ENCODE measurements at regions not wholly inside any gene's neighbourhood (a gene's known extent, or its start where the extent isn't known, plus 50 kb on each side); places are given as distances from the start of the nearest gene placed in this dataset.

DNA sequence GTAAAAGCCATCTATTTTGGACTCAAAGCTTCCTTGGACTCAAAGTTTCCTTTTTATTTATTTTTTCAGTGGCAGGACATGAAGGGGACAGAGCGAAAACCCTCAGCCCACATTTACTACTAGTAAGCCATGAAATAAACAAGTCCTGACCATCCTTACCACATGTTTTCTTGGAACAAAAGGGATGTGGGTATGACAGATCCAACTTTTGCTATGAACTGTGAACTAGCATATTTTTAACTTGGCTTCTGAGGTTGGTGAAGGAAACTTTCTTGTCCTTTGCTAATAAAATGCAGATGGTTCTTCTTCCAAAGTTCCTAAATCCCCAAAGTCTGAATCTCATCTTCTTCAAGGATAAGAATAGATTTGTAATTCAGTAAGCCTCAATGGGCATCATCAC lies 122.7 kb upstream of the TNC start:
- no peak for TF ChIP-seq POLR2AphosphoS5 (IDR thresholded peaks at IDR 0.05; ENCODE audit: low read depth, low read length)
- TF ChIP-seq CTCF (IDR thresholded peaks at IDR 0.05), result no peak
- TF ChIP-seq TCF12 (IDR thresholded peaks at IDR 0.05), result no peak
- TF ChIP-seq, protein P1, sequence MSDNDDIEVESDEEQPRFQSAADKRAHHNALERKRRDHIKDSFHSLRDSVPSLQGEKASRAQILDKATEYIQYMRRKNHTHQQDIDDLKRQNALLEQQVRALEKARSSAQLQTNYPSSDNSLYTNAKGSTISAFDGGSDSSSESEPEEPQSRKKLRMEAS (IDR thresholded peaks at IDR 0.05; ENCODE audit: low read depth), result no peak
- no peak for TF ChIP-seq RFX5 (IDR thresholded peaks at IDR 0.05; ENCODE audit: low read length)
- no peak for TF ChIP-seq EZH2phosphoT487 (IDR thresholded peaks at IDR 0.05; ENCODE audit: borderline replicate concordance, low read depth)
- TF ChIP-seq NRF1 (IDR thresholded peaks at IDR 0.05; ENCODE audit: low read depth, low read length), result no peak
- TF ChIP-seq, protein P2, sequence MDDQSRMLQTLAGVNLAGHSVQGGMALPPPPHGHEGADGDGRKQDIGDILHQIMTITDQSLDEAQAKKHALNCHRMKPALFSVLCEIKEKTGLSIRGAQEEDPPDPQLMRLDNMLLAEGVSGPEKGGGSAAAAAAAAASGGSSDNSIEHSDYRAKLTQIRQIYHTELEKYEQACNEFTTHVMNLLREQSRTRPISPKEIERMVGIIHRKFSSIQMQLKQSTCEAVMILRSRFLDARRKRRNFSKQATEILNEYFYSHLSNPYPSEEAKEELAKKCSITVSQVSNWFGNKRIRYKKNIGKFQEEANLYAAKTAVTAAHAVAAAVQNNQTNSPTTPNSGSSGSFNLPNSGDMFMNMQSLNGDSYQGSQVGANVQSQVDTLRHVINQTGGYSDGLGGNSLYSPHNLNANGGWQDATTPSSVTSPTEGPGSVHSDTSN (IDR thresholded peaks at IDR 0.05), result no peak
- TF ChIP-seq, protein P3, sequence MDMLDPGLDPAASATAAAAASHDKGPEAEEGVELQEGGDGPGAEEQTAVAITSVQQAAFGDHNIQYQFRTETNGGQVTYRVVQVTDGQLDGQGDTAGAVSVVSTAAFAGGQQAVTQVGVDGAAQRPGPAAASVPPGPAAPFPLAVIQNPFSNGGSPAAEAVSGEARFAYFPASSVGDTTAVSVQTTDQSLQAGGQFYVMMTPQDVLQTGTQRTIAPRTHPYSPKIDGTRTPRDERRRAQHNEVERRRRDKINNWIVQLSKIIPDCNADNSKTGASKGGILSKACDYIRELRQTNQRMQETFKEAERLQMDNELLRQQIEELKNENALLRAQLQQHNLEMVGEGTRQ (IDR thresholded peaks at IDR 0.05; ENCODE audit: borderline replicate concordance, low read depth, low read length), result no peak
- TF ChIP-seq IRF3 (IDR thresholded peaks at IDR 0.05; ENCODE audit: low read depth, low read length), result no peak
- TF ChIP-seq JUND (IDR thresholded peaks at IDR 0.05), result no peak
- TF ChIP-seq, protein P4, sequence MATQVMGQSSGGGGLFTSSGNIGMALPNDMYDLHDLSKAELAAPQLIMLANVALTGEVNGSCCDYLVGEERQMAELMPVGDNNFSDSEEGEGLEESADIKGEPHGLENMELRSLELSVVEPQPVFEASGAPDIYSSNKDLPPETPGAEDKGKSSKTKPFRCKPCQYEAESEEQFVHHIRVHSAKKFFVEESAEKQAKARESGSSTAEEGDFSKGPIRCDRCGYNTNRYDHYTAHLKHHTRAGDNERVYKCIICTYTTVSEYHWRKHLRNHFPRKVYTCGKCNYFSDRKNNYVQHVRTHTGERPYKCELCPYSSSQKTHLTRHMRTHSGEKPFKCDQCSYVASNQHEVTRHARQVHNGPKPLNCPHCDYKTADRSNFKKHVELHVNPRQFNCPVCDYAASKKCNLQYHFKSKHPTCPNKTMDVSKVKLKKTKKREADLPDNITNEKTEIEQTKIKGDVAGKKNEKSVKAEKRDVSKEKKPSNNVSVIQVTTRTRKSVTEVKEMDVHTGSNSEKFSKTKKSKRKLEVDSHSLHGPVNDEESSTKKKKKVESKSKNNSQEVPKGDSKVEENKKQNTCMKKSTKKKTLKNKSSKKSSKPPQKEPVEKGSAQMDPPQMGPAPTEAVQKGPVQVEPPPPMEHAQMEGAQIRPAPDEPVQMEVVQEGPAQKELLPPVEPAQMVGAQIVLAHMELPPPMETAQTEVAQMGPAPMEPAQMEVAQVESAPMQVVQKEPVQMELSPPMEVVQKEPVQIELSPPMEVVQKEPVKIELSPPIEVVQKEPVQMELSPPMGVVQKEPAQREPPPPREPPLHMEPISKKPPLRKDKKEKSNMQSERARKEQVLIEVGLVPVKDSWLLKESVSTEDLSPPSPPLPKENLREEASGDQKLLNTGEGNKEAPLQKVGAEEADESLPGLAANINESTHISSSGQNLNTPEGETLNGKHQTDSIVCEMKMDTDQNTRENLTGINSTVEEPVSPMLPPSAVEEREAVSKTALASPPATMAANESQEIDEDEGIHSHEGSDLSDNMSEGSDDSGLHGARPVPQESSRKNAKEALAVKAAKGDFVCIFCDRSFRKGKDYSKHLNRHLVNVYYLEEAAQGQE (IDR thresholded peaks at IDR 0.05; ENCODE audit: low read depth, low read length), result no peak
- TF ChIP-seq RAD21 (IDR thresholded peaks at IDR 0.05; ENCODE audit: low read length), result no peak
- no peak for TF ChIP-seq EP300 (IDR thresholded peaks at IDR 0.05; ENCODE audit: borderline replicate concordance in 1 of 2, low read depth in 1 of 2, low read length in 1 of 2)

Data from SK-N-SH (cell line).